ENCODE measurements at regions not wholly inside any gene's neighbourhood (a gene's known extent, or its start where the extent isn't known, plus 50 kb on each side); places are given as distances from the start of the nearest gene placed in this dataset.

DNA sequence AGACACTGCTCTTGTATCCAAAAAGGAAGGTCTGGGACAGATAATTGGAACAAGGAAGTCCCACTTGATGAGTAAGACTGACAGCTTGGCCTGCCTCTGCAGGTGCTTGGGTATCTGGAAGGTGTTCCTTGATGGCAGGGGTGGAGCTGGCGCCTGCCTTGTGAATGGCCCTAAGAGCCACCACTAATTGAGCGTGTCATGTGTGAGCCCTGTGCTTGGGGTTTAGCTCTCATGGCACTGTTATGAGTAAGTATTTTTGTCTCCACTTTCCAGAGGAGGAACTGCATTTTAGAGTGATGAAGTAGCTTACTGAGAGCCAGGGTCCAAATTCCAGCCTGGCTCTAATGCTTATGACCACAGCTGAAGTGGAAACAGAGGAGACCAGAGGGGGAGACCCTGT, 71.2 kb upstream of the NECTIN1 start:
- Histone ChIP-seq H4K20me1 (ENCODE audit: control insufficient read depth, insufficient read depth, insufficient read length) (no peaks in the 10 kb centered on the region), H3K79me1 (ENCODE audit: insufficient read depth, low read depth, low read length, poor library complexity, severe bottlenecking) (no peaks in the 10 kb centered on the region), H3K14ac (ENCODE audit: insufficient read depth, low read length) (no peak overlapping the region), H2BK15ac (ENCODE audit: low read depth, low read length) (no peak overlapping the region), H4K8ac (replicated peaks; ENCODE audit: insufficient read length, low read depth, low read length) (no peak overlapping the region), H3K4me2 (ENCODE audit: insufficient read depth, insufficient read length, low read length) (no peak overlapping the region), H3K79me2 (ENCODE audit: insufficient read depth, low read length) (no peaks in the 10 kb centered on the region), H3K4me1 (ENCODE audit: insufficient read depth, low read length) (peaks cover 5% of the 10 kb centered on the region; the same call in 1 of the 2 replicates), H3K56ac (ENCODE audit: insufficient read length, low read depth, low read length) (no peak overlapping the region), H2BK12ac (ENCODE audit: insufficient read length, low read depth, low read length) (no peak overlapping the region), H3K23me2 (ENCODE audit: insufficient read length, low read depth, low read length, poor library complexity, severe bottlenecking) (no peaks in the 10 kb centered on the region), H3K9me3 (ENCODE audit: control insufficient read depth, low read depth, low read length) (no peaks in the 10 kb centered on the region), H3K4ac (ENCODE audit: low read depth, low read length) (no peak overlapping the region), H2AK5ac (ENCODE audit: insufficient read length, low read length) (no peak overlapping the region), H3K27me3 (ENCODE audit: insufficient read depth, low read length) (no peaks in the 10 kb centered on the region; the same call in 1 of the 2 replicates), H3K23ac (ENCODE audit: insufficient read length, low read depth, low read length) (no peak overlapping the region), H3K9ac (ENCODE audit: extremely low read depth, insufficient read length, low read length) (no peak overlapping the region), H2AFZ (ENCODE audit: low read length) (no peak overlapping the region), H4K5ac (ENCODE audit: insufficient read length, low read depth, low read length) (no peak overlapping the region), H3K18ac (ENCODE audit: insufficient read length, low read depth, low read length) (no peak overlapping the region), H4K91ac (ENCODE audit: insufficient read length, low read depth, low read length) (no peak overlapping the region), H2BK20ac (ENCODE audit: low read depth, low read length, poor library complexity, severe bottlenecking) (no peak overlapping the region), H3T11ph (ENCODE audit: low read length) (no peak overlapping the region), H2BK120ac (ENCODE audit: low read depth, low read length, poor library complexity, severe bottlenecking) (no peak overlapping the region), H2BK5ac (ENCODE audit: insufficient read length, low read length) (no peak overlapping the region), H3K27ac (ENCODE audit: insufficient read length, low read depth, low read length) (no peak overlapping the region)
- no peak for DNase-seq
- Mint-ChIP-seq H3K4me1 (peaks cover 43 to 50% of the 10 kb centered on the region in 2 experiments), H3K27me3 (ENCODE audit: low read depth) (peaks cover 83% of the 10 kb centered on the region), H3K4me3 (no peak overlapping the region), H3K27ac (no peak overlapping the region), H3K9me3 (no peaks in the 10 kb centered on the region; a peak in 1 of 5 replicates), H3K36me3 (ENCODE audit: insufficient read depth in 1 of 3, low read depth in 3 of 3) (no peaks in the 10 kb centered on the region)
- TF ChIP-seq, protein P1, sequence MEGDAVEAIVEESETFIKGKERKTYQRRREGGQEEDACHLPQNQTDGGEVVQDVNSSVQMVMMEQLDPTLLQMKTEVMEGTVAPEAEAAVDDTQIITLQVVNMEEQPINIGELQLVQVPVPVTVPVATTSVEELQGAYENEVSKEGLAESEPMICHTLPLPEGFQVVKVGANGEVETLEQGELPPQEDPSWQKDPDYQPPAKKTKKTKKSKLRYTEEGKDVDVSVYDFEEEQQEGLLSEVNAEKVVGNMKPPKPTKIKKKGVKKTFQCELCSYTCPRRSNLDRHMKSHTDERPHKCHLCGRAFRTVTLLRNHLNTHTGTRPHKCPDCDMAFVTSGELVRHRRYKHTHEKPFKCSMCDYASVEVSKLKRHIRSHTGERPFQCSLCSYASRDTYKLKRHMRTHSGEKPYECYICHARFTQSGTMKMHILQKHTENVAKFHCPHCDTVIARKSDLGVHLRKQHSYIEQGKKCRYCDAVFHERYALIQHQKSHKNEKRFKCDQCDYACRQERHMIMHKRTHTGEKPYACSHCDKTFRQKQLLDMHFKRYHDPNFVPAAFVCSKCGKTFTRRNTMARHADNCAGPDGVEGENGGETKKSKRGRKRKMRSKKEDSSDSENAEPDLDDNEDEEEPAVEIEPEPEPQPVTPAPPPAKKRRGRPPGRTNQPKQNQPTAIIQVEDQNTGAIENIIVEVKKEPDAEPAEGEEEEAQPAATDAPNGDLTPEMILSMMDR (conservative IDR thresholded peaks at IDR 0.05) = no peak
- WGBS (ENCODE audit: extremely low coverage, insufficient read length, low lambda C conversion rate) = no CpG with 5 or more reads among the region's 2 CpGs
